RKO (cell line): ENCODE measurements at regions not wholly inside any gene's neighbourhood (a gene's known extent, or its start where the extent isn't known, plus 50 kb on each side); places are given as distances from the start of the nearest gene placed in this dataset.
"Not testable (repeated sequence)": the region's sequence is repeated elsewhere in the genome, so short reads cannot be mapped to it uniquely, and the experiment has no call there.

ENCODE experiments used
- DNase-seq: peaks from one replicate; pipeline ENCODE4 v3.0.0-alpha.2; 2016; ENCODE audit warnings: low spot score

GRCh38 chr2:101610750-101611315, 86.7 kb upstream of the MAP4K4 start:
- DNase-seq = no peak

- DNase-seq = no peak
Observed at GRCh38 chr2:101609433-101609832, 88.1 kb upstream of the MAP4K4 start.

GRCh38 chr2:101608408-101609310, 88.8 kb upstream of the MAP4K4 start:
- no peak for DNase-seq

GRCh38 chr2:101597347-101597944, 100.1 kb upstream of the MAP4K4 start:
- DNase-seq = no peak

- DNase-seq = no peak
Observed at GRCh38 chr2:101596333-101596732, 101.2 kb upstream of the MAP4K4 start.

DNA sequence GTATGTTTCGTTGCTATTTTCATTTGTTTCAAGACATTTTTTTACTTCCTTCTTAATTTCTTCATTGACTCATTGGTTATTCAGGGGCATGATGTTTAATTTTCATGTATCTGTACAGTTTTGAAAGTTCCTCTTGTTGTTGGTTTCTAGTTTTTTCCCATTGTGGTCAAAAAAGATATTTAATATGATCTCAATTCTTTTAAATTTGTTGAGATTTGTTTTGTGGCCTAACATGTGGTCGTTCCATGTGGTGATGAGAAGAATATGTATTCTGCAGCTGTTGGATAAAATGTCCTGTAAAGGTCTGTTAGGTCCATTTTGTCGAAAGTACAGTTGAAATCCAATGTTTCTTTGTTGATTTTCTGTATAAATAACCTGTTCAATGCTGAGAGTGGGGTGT, 110.3 kb upstream of the MAP4K4 start:
- DNase-seq = no peak

GRCh38 chr2:101583861-101584260, 108.9 kb upstream of the RFX8 start:
- no peak for DNase-seq

DNA sequence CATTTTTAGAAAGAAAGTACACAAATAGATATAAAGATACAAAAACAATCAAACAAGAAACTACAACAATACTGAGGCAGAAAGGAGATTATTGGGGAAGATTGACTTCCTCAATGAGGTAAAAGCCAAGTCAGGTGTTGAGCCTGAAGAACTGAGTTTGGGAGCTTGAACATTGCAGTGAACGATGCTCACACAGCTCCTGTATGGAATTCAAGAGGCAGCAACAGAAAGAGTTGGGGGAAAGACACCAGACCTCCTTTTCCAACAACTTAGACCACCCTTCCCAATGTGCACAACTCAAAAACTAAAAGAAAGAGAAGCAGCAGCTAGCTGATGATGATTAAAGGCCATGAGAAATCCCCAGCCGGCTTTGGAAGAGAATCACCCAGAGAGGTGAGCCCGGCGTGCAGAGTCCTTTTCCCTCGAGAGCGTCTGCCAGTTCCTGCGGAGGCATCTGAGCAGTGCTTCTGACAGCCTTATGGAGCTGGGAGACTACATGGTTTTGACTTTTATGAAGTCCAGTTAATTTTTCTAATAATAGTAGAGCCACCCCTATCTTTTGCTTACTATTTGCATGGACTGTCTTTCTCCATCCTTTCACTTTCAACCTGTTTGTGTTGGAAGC, 106.9 kb upstream of the RFX8 start:
- no peak for DNase-seq

DNA sequence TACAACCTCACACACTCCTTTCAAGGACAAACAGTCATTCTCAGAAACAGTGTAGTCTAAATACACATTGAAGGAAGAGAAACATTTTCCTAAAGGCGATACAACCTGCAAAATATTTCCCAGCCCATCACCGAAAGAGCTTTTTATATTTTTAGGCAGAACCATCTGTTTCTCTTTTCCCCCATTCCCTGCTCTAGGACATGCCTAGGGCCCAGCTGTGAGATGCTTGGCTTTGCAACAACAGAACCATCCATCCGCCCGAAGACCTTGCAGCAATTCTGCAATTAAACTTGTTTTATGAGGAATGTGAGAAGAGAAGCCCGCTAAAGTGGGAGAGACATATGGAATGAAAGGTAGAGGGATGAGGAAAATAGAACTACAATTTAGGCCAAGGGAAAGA, 105.6 kb upstream of the RFX8 start:
- no peak for DNase-seq

GRCh38 chr2:101578671-101579070, 103.8 kb upstream of the RFX8 start:
- no peak for DNase-seq

DNA sequence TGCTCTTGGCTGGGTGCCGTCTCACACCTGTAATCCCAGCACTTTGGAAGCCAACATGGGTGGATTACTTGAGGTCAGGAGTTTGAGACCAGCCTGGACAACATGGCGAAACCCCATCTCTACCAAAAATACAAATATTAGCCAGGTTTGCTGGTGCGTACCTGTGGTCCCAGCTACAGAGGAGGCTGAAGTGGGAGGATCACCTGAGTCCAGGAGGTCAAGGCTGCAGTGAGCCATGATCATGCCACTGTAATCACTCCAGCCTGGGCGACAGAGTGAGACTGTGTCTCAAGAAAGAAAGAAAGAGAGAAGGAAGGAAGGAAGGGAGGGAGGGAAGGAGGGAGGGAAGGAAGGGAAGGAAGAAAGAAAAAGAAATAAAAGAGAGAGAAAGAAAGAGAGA, 103.2 kb upstream of the RFX8 start:
- DNase-seq = not testable (repeated sequence)

DNA sequence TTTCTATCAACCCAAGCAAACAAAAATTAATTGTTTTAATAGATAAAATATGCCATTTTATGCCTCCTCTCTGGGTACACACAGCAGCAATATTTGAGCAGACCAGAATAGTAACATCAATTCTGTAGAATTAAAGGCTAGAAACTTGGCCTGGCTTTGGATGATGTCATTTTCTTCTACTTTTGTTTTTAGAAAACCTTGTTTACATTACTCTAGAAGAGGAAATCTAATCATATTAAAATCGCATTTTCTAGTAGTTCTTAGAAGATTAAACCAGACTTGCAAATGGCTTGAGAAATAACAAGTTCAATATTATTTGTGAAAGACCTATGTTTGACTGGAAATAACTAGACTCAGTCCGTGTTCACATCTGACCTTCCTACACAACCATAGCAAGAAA, 102.3 kb upstream of the RFX8 start:
- DNase-seq = no peak

DNA sequence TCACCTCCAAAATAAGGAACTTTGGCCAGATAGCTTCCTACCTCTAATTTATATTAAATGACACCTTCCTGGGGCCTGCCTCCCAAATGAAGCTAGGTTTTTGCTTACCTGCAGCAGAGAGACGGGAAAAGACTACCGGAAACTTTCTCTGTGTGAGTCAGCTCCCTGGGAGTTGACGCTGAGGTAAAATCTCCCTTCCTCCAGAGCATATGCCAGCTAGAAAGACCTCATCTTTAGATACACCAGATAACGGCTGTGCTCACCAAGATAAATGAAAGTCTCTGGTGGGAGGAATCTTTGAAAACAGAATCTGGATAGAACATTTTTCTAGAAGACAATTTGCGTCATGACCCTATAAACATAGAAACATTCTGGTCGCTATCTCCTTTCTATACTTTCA, 99.7 kb upstream of the RFX8 start:
- no peak for DNase-seq

DNA sequence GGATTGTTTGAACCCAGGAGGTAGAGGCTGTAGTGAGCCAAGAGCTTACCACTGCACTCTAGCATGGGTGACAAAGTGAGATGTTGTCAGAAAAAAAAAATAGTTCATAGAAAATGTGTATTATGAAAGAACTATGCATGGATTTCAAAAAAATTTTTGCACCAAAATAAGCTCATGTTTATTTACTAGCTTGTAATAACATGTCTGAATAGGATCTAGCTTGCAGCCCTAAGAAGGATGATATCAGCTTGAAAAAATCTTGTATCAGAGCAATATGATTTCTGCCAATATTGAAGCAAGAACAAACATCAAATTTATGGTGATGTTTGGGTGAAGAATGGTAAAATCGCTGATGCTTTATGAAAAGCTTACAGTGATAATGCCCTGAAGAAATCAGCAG, 97.0 kb upstream of the RFX8 start:
- DNase-seq = no peak

GRCh38 chr2:101569886-101570520, 95.1 kb upstream of the RFX8 start:
- no peak for DNase-seq

GRCh38 chr2:101568969-101569368, 94.1 kb upstream of the RFX8 start:
- DNase-seq = no peak

- DNase-seq = no peak
Observed at GRCh38 chr2:101566632-101567228, 91.8 kb upstream of the RFX8 start.

DNA sequence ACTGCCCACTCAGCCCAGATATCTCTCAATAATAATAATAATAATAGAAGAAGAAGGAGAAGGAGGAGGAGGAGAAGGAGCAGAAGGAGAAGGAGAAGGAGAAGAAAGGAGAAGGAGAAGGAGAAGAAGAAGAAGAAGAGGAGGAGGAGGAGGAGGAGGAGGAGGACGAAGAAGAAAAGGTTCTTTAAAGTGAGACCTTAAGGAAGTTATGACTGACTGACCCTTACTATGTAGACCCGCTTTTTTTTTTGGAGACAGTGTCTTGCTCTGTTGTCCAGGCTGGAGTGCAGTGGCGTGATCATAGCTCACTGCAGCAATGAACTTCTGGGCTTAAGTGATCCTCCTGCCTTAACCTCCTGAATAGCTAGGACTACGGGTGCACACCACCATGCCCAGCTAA, 88.9 kb upstream of the RFX8 start:
- DNase-seq = no peak

DNA sequence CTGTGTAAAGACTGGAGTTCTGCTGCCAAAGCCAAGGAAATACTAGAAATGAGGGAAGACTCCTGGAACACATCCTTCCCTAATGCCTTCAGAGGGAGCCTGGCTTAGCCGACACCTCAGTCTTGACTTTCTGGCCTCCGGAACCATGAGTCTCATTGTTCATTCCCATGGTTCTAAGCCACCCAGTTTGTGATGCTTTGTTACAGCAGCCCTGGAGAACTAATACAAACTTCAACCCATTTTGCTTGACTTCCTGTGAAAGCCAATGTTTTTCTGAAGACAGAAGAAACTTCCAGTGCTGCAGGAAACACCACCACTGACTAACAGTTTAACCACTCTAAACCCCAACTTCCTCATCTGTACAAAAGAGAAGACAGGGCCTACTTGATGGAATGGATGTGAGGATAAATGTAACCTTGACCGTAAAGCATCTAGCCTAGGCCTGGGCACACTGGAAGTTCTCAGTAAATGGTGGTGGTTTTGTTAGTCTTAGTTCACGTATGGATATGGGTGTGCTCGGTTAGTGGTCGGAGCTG, 85.9 kb upstream of the RFX8 start:
- DNase-seq = no peak

DNA sequence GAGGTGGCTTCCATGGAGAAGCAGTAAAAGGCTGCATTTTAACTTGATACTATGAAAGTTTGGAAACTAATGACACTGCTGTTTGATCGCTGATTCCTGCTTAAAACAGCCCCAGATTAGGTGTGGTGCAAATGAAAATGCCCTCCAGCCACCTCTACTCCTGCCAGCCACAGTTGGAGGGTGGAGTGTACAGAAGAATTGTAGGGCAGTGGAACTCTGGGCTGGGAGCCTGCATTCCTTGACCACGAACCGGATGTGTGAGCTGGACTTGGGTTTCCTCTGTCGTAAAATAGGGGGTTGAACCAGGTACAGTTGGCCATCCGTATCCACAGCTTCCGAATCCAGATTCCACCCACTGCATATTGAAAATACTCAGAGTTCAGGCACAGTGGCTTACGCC, 84.6 kb upstream of the RFX8 start:
- no peak for DNase-seq

DNA sequence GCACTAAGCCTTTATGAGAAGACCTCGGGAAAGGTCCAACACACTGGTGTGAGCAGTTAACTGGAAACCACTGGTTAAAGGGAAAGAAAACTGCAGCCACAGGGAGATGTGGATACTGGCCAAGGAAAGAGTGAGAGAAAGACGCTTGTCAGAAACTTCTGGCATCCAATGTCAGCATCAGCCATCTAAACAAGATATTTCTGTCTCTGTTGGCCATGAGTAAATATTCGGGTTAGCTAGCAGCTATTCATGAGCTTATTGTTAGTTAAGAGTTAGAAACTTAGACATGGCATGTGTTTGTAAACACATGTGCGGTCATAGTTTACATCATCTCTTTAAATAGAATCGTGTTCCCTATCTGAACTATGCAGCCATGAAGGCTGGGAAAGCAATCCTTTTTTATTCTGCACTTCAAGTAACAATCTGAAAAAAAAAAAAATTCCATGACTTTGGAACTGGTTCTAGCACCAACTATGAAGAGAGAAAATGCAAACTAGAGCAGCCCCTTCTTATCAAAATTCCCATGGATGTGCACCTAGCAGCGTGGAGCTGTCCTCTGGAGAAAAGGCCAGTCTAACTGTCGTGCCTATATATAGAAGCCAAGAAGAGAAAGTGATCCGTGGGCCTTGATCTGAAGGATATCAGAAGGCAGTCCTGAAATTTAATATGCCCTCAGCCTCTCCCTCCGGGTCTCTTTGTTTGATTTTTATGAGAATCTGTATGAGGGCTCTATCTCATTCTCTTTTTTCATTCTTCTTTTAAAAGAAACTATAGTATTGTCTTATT, 84.0 kb upstream of the RFX8 start:
- DNase-seq = no peak
